K562 (cell line): ENCODE measurements at regions not wholly inside any gene's neighbourhood (a gene's known extent, or its start where the extent isn't known, plus 50 kb on each side); places are given as distances from the start of the nearest gene placed in this dataset.

ENCODE experiments used
- ATAC-seq: fragments of 200-7000 bp; cut with Tn5 transposase; 3 replicates; pipeline ENCODE4 v1.9.1; 2020; ENCODE audit warnings: moderate library complexity
- BruUV-seq: library from RNA; stranded (reverse); fragments of 400-500 nt; replicated peaks from 2 replicates; lab custom pipeline; 2021; lab: Mats Ljungman, UMichigan
- CTCF ChIA-PET: fragments of 300-600 bp; formaldehyde crosslinking; extraction: SDS; loops from one replicate; lab custom pipeline; 2021; ENCODE audit warnings: low intra/inter-chr PET ratio; lab: Yijun Ruan, JAX
- POLR2A ChIA-PET: fragments of 300-600, 350-650 bp; sonication (Branson Sonifier 250); formaldehyde crosslinking; extraction: SDS; loops from one replicate; lab custom pipeline; 2021; ENCODE audit warnings: antibody characterized with exemption, inconsistent platforms; lab: Yijun Ruan, JAX
- DNase-seq, 4 experiments: peaks; one replicate each; pipeline versions ENCODE4 v3.0.0 to v3.0.0-alpha.2; 2011 to 2018; ENCODE audit warnings: low spot score in 3 of 4, mixed read lengths in 3 of 4; ENCODE audit errors: extremely low read depth in 1 of 4
- FAIRE-seq: peaks from 2 replicates; lab custom pipeline; 2011; peaks lifted over from hg19 to GRCh38; lab: Jason Lieb, UNC
- H2AFZ ChIP-seq: 2 replicates; pipeline ENCODE4 v1.6.0; 2011; ENCODE audit warnings: low read depth, low read length, control low read depth, inconsistent platforms
- H3K27ac ChIP-seq: fragments of 200-600 bp; 3 replicates; pipeline ENCODE4 v1.8.0; 2011; ENCODE audit warnings: low read depth, mild to moderate bottlenecking, control low read depth, inconsistent platforms, low read length, moderate library complexity, mixed read lengths; ENCODE audit errors: extremely low read depth
- H3K27me3 ChIP-seq, 2 experiments: fragments of 300-600 bp in 1 of 2; 2 replicates in 1 of 2; 3 replicates in 1 of 2; pipeline versions ENCODE4 v1.6.0 to v1.8.0; 2011; ENCODE audit warnings: inconsistent platforms in 2 of 2, low read length in 2 of 2, mild to moderate bottlenecking in 1 of 2, mixed read lengths in 1 of 2, moderate library complexity in 1 of 2; ENCODE audit not compliant: control insufficient read depth in 2 of 2, insufficient read depth in 2 of 2
- H3K36me3 ChIP-seq: fragments of 300-600 bp; 3 replicates; pipeline ENCODE4 v1.8.0; 2011; ENCODE audit warnings: mild to moderate bottlenecking, low read length, inconsistent platforms; ENCODE audit not compliant: control insufficient read depth, insufficient read depth
- H3K4me1 ChIP-seq, 2 experiments: fragments of 200-600 bp in 1 of 2; replicated peaks in 1 of 2; 2 replicates in 1 of 2; 3 replicates in 1 of 2; pipeline versions ENCODE4 v1.5.1 to v1.8.0; 2011; ENCODE audit warnings: inconsistent platforms in 2 of 2, low read length in 2 of 2, mild to moderate bottlenecking in 1 of 2, mixed read lengths in 1 of 2, moderate library complexity in 1 of 2; ENCODE audit not compliant: control insufficient read depth in 2 of 2, insufficient read depth in 2 of 2
- H3K4me2 ChIP-seq: 2 replicates; pipeline ENCODE4 v1.6.1; 2011; ENCODE audit warnings: low read length, control low read depth, inconsistent platforms, mixed read lengths; ENCODE audit not compliant: insufficient read depth
- H3K4me3 ChIP-seq: fragments of 200-600 bp; sonication (generic), shearing (Covaris generic); 2 replicates; pipeline ENCODE4 v1.5.1; 2016; ENCODE audit warnings: control low read depth, inconsistent platforms
- H3K79me2 ChIP-seq: fragments of 200-600 bp; 3 replicates; pipeline ENCODE4 v1.8.0; 2011; ENCODE audit warnings: low read length, inconsistent platforms; ENCODE audit not compliant: control insufficient read depth, insufficient read depth
- H3K9ac ChIP-seq, 2 experiments: 2 replicates each; pipeline versions ENCODE4 v1.6.0 to v1.6.1; 2011; ENCODE audit warnings: low read depth in 2 of 2, low read length in 2 of 2, control low read depth in 1 of 2, inconsistent platforms in 1 of 2, mild to moderate bottlenecking in 1 of 2, mixed read lengths in 1 of 2; ENCODE audit not compliant: insufficient read depth in 1 of 2
- H3K9me1 ChIP-seq: one replicate; pipeline ENCODE4 v1.6.0; 2011; ENCODE audit warnings: inconsistent platforms, mild to moderate bottlenecking, low read length, moderate library complexity; ENCODE audit not compliant: control insufficient read depth, insufficient read depth
- H3K9me3 ChIP-seq: replicated peaks from 2 replicates; pipeline ENCODE4 v1.5.1; 2011; ENCODE audit warnings: low read depth, low read length, inconsistent platforms; ENCODE audit not compliant: control insufficient read depth, insufficient read depth
- H4K20me1 ChIP-seq: replicated peaks from 2 replicates; pipeline ENCODE4 v1.6.1; 2011; ENCODE audit warnings: low read length, inconsistent platforms, mixed read lengths; ENCODE audit not compliant: control insufficient read depth, insufficient read depth
- DDX20 ChIP-seq: fragments of 450-650 bp; IDR thresholded peaks from 2 replicates; pipeline ENCODE4 v1.6.1; 2016; ENCODE audit warnings: missing genetic modification characterization, low read depth, mild to moderate bottlenecking, missing compliant biosample characterization, moderate library complexity
- MED1 ChIP-seq: sonication (generic); formaldehyde crosslinking; IDR thresholded peaks from 2 replicates; pipeline ENCODE4 v1.8.1; 2023; ENCODE audit warnings: missing genetic modification reagents, borderline replicate concordance
- NFYB ChIP-seq: IDR thresholded peaks from 2 replicates; pipeline ENCODE4 v1.6.1; 2011; ENCODE audit warnings: mild to moderate bottlenecking, moderate library complexity; ENCODE audit not compliant: insufficient read length; ENCODE audit errors: extremely low read depth
- PHF20 ChIP-seq: fragments of 450-650 bp; IDR thresholded peaks from 2 replicates; pipeline ENCODE4 v1.6.1; 2018; ENCODE audit not compliant: partially characterized antibody
- RBM39 ChIP-seq: fragments of 200-400 bp; formaldehyde crosslinking; optimal IDR thresholded peaks from 2 replicates; pipeline ENCODE3; 2018; ENCODE audit warnings: low read depth, low read length
- XRCC3 ChIP-seq: fragments of 450-650 bp; IDR thresholded peaks from 2 replicates; pipeline ENCODE4 v1.6.1; 2017; ENCODE audit warnings: mild to moderate bottlenecking, moderate library complexity
- ZNF175 ChIP-seq: fragments of 200-800 bp; sonication (Bioruptor generic); IDR thresholded peaks from 2 replicates; pipeline ENCODE4 v1.6.1; 2016; ENCODE audit warnings: low read depth, mild to moderate bottlenecking, missing genetic modification characterization, missing compliant biosample characterization
- ZNF583 ChIP-seq: fragments of 250-450 bp; sonication (Bioruptor Pico); IDR thresholded peaks from 2 replicates; pipeline ENCODE4 v1.4.0; 2020
- ZNF77 ChIP-seq: fragments of 250-450 bp; sonication (Bioruptor Pico); IDR thresholded peaks from 2 replicates; pipeline ENCODE4 v1.5.0; 2020
- WGBS: fragments of 100-300 bp; shearing (Covaris generic); methylation state at CpG from one replicate; pipeline ENCODE4 v1.1.6; 2016; ENCODE audit warnings: low coverage, mixed read lengths; ENCODE audit not compliant: insufficient coverage; ENCODE audit errors: missing lambda C conversion rate; 5-methylcytosine and 5-hydroxymethylcytosine counted together
- in situ Hi-C: fragments of 300-500 bp; cut with MboI; formaldehyde crosslinking; loops from 4 replicates; pipeline ENCODE4 v1.15.0; 2018; ENCODE audit warnings: inconsistent platforms, mixed read lengths
- intact Hi-C: fragments of 100-400 bp; cut with micrococcal nuclease; formaldehyde crosslinking; loops from 2 replicates; pipeline ENCODE4 v1.14.2; 2022
- TF ChIP-seq, protein P1 (sequence below), 2 experiments: fragments of 450-650 bp in 1 of 2; sonication (generic) in 1 of 2; formaldehyde crosslinking in 1 of 2; IDR thresholded peaks in 1 of 2; conservative IDR thresholded peaks in 1 of 2; 2 replicates each; pipeline versions ENCODE4 v1.6.1 to v1.8.1; 2016 to 2023; ENCODE audit warnings: mild to moderate bottlenecking in 2 of 2, moderate library complexity in 2 of 2, inconsistent platforms in 1 of 2, missing genetic modification reagents in 1 of 2
- TF ChIP-seq, protein P2 (sequence below): fragments of 150-350 bp; IDR thresholded peaks from 2 replicates; pipeline ENCODE4 v1.6.1; 2014; ENCODE audit warnings: low read depth, mild to moderate bottlenecking, low read length, borderline replicate concordance
- TF ChIP-seq, protein P3 (sequence below), 3 experiments: IDR thresholded peaks in 2 of 3; conservative IDR thresholded peaks in 1 of 3; 2 replicates each; pipeline ENCODE4 v1.5.1; 2011 to 2012; ENCODE audit warnings: low read length in 3 of 3, mild to moderate bottlenecking in 3 of 3, control low read depth in 2 of 3, improper control_type of control experiment in 1 of 3, inconsistent platforms in 1 of 3, low read depth in 1 of 3, mixed read lengths in 1 of 3, moderate library complexity in 1 of 3; ENCODE audit not compliant: insufficient read depth in 2 of 3

DNA sequence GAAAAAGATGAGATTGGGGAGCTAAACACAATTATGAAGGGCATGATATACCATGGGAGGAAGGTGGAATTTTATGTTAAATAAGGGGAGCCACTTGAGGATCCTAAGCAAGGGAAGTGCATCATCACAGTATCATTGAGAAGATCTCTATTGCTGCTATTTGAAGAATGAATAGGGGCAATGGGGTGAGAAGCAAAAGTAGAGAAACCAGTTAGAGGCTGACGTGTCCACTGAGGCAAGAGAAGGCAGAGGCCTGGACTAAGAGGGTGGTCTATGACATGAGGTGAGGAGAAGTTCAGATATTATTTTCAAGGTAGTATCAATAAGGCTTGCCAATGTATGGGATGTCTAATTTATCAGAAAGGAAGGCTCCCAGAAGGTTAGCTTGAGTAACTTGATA lies 111.6 kb downstream of the TENT5A start (continued):
- no peak for TF ChIP-seq MED1 (CRISPR knock-in tag)
- no peak for TF ChIP-seq ZNF77 (CRISPR knock-in tag)
- TF ChIP-seq ZNF583 (CRISPR knock-in tag): no peak
- TF ChIP-seq ZNF175 (CRISPR knock-in tag): no peak
- no peak for TF ChIP-seq PHF20
- TF ChIP-seq NFYB: no peak

DNA sequence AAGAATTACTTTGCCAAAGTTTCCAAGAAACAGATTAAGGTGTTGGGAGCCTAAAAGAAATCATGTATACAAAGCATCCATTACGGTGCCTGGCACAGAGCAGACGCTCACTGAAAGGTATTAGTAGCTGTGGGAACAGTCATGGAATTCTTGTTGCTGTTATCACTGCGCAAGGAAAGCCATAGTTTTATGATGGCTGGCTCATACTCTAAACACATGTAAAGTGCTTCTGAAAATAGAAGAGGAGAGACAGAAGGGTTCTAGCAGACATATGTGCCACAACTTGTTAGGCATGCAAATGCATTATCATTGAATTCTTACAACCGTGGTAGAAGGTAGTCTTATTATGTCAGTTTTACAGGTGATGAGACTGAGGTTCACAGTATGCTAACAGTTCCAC lies 112.4 kb downstream of the TENT5A start:
- ChIA-PET CTCF (no interaction called here), POLR2A (no interaction called here)
- Histone ChIP-seq H3K4me1 (no peaks in the 10 kb centered on the region), H3K9ac (no peak overlapping the region), H3K9me3 (no peaks in the 10 kb centered on the region), H3K27ac (no peak overlapping the region), H3K4me3 (no peak overlapping the region), H3K79me2 (no peaks in the 10 kb centered on the region), H3K9me1 (no peaks in the 10 kb centered on the region), H4K20me1 (no peaks in the 10 kb centered on the region), H2AFZ (no peak overlapping the region), H3K36me3 (no peaks in the 10 kb centered on the region), H3K27me3 (no peaks in the 10 kb centered on the region), H3K4me2 (no peak overlapping the region)
- BruUV-seq: no TSS peak
- no peak for DNase-seq
- intact Hi-C loops: no loop called here
- WGBS: 2% methylated on average over 4 of the region's 4 CpGs
- no peak for ATAC-seq
- TF ChIP-seq RBM39: no peak
- TF ChIP-seq DDX20 (tag): no peak
- TF ChIP-seq, protein P1, sequence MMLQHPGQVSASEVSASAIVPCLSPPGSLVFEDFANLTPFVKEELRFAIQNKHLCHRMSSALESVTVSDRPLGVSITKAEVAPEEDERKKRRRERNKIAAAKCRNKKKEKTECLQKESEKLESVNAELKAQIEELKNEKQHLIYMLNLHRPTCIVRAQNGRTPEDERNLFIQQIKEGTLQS (IDR thresholded peaks at IDR 0.05): no peak
- TF ChIP-seq, protein P1 (CRISPR knock-in tag; conservative IDR thresholded peaks at IDR 0.05): no peak
- TF ChIP-seq, protein P2, sequence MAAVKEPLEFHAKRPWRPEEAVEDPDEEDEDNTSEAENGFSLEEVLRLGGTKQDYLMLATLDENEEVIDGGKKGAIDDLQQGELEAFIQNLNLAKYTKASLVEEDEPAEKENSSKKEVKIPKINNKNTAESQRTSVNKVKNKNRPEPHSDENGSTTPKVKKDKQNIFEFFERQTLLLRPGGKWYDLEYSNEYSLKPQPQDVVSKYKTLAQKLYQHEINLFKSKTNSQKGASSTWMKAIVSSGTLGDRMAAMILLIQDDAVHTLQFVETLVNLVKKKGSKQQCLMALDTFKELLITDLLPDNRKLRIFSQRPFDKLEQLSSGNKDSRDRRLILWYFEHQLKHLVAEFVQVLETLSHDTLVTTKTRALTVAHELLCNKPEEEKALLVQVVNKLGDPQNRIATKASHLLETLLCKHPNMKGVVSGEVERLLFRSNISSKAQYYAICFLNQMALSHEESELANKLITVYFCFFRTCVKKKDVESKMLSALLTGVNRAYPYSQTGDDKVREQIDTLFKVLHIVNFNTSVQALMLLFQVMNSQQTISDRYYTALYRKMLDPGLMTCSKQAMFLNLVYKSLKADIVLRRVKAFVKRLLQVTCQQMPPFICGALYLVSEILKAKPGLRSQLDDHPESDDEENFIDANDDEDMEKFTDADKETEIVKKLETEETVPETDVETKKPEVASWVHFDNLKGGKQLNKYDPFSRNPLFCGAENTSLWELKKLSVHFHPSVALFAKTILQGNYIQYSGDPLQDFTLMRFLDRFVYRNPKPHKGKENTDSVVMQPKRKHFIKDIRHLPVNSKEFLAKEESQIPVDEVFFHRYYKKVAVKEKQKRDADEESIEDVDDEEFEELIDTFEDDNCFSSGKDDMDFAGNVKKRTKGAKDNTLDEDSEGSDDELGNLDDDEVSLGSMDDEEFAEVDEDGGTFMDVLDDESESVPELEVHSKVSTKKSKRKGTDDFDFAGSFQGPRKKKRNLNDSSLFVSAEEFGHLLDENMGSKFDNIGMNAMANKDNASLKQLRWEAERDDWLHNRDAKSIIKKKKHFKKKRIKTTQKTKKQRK: no peak
- no peak for TF ChIP-seq XRCC3
- TF ChIP-seq, protein P3, sequence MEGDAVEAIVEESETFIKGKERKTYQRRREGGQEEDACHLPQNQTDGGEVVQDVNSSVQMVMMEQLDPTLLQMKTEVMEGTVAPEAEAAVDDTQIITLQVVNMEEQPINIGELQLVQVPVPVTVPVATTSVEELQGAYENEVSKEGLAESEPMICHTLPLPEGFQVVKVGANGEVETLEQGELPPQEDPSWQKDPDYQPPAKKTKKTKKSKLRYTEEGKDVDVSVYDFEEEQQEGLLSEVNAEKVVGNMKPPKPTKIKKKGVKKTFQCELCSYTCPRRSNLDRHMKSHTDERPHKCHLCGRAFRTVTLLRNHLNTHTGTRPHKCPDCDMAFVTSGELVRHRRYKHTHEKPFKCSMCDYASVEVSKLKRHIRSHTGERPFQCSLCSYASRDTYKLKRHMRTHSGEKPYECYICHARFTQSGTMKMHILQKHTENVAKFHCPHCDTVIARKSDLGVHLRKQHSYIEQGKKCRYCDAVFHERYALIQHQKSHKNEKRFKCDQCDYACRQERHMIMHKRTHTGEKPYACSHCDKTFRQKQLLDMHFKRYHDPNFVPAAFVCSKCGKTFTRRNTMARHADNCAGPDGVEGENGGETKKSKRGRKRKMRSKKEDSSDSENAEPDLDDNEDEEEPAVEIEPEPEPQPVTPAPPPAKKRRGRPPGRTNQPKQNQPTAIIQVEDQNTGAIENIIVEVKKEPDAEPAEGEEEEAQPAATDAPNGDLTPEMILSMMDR (IDR thresholded peaks at IDR 0.05 in 2 of 3, conservative IDR thresholded peaks at IDR 0.05 in 1 of 3; ENCODE audit: insufficient read depth in 2 of 3, low read depth in 1 of 3, low read length in 3 of 3): no peak
- in situ Hi-C loops: no loop called here
- FAIRE-seq: no peak
